C1 segment of cervical spinal cord (tissue), 14 donors: ENCODE measurements at regions not wholly inside any gene's neighbourhood (a gene's known extent, or its start where the extent isn't known, plus 50 kb on each side); places are given as distances from the start of the nearest gene placed in this dataset.

ENCODE experiments used
- DNase-seq, 14 donors: peaks; one replicate each; lab custom pipeline; 2025; lab: John Stamatoyannopoulos, UW

- DNase-seq: no peak
Measured at GRCh38 chr4:128528793-128529553, 241.4 kb upstream of the PGRMC2 start.

- DNase-seq: no peak
Measured at GRCh38 chr4:128527946-128528576, 240.4 kb upstream of the PGRMC2 start.

- DNase-seq: no peak
Measured at GRCh38 chr4:128527351-128527750, 239.7 kb upstream of the PGRMC2 start.

GRCh38 chr4:128525992-128526630, 238.5 kb upstream of the PGRMC2 start:
- DNase-seq: no peak

- no peak for DNase-seq
Measured at GRCh38 chr4:128525387-128525786, 237.8 kb upstream of the PGRMC2 start.

GRCh38 chr4:128524311-128524710, 236.7 kb upstream of the PGRMC2 start:
- DNase-seq: no peak

- DNase-seq: no peak
Measured at GRCh38 chr4:128521648-128522111, 234.1 kb upstream of the PGRMC2 start.

GRCh38 chr4:128521156-128521555, 233.5 kb upstream of the PGRMC2 start:
- DNase-seq: no peak

- DNase-seq: peak in 2 of 14 donors; percentile 3 to 7
Measured at GRCh38 chr4:128519163-128519830, 231.7 kb upstream of the PGRMC2 start.

- no peak for DNase-seq
Measured at GRCh38 chr4:128517739-128518510, 230.3 kb upstream of the PGRMC2 start.

- no peak for DNase-seq
Measured at GRCh38 chr4:128517096-128517738, 229.6 kb upstream of the PGRMC2 start.

- no peak for DNase-seq
Measured at GRCh38 chr4:128516301-128516969, 228.8 kb upstream of the PGRMC2 start.

- DNase-seq: no peak
Measured at GRCh38 chr4:128513664-128514484, 226.3 kb upstream of the PGRMC2 start.

- no peak for DNase-seq
Measured at GRCh38 chr4:128512767-128513322, 225.2 kb upstream of the PGRMC2 start.

GRCh38 chr4:128512161-128512560, 224.5 kb upstream of the PGRMC2 start:
- DNase-seq: no peak

GRCh38 chr4:128510850-128511249, 223.2 kb upstream of the PGRMC2 start:
- DNase-seq: no peak

- DNase-seq: no peak
Measured at GRCh38 chr4:128502818-128503527, 215.4 kb upstream of the PGRMC2 start.

GRCh38 chr4:128501239-128501638, 213.6 kb upstream of the PGRMC2 start:
- no peak for DNase-seq
